HG02885 (cell line): ENCODE measurements at regions not wholly inside any gene's neighbourhood (a gene's known extent, or its start where the extent isn't known, plus 50 kb on each side); places are given as distances from the start of the nearest gene placed in this dataset.
"Not testable (repeated sequence)": the region's sequence is repeated elsewhere in the genome, so short reads cannot be mapped to it uniquely, and the experiment has no call there.

ENCODE experiments used
- ATAC-seq: cut with Tn5 transposase; IDR thresholded peaks from one replicate; pipeline ENCODE4 v1.9.1; 2021; ENCODE audit warnings: mild to moderate bottlenecking; ENCODE audit not compliant: unreplicated experiment, poor library complexity

- no peak for ATAC-seq
Measured at GRCh38 chr3:72630327-72630968, 217.8 kb downstream of the SHQ1 start.

- ATAC-seq, result peak; percentile 72
Measured at GRCh38 chr3:72629191-72629631, 219.0 kb downstream of the SHQ1 start.

GRCh38 chr3:72628065-72628464, 220.2 kb downstream of the SHQ1 start:
- no peak for ATAC-seq

GRCh38 chr3:72627271-72627670, 221.0 kb downstream of the SHQ1 start:
- no peak for ATAC-seq

- no peak for ATAC-seq
Measured at GRCh38 chr3:72625602-72626337, 222.5 kb downstream of the SHQ1 start.

- no peak for ATAC-seq
Measured at GRCh38 chr3:72624656-72625055, 223.6 kb downstream of the SHQ1 start.

GRCh38 chr3:72618739-72619138, 229.5 kb downstream of the SHQ1 start:
- ATAC-seq, result no peak

GRCh38 chr3:72617424-72618024, 230.7 kb downstream of the SHQ1 start:
- ATAC-seq, result no peak

- no peak for ATAC-seq
Measured at GRCh38 chr3:72615776-72616175, 232.5 kb downstream of the SHQ1 start.

- no peak for ATAC-seq
Measured at GRCh38 chr3:72615182-72615581, 233.1 kb downstream of the SHQ1 start.

GRCh38 chr3:72614394-72615074, 233.7 kb downstream of the SHQ1 start:
- ATAC-seq, result no peak

- no peak for ATAC-seq
Measured at GRCh38 chr3:72613871-72614270, 234.4 kb downstream of the SHQ1 start.

- not testable (repeated sequence) for ATAC-seq
Measured at GRCh38 chr3:72609114-72609513, 239.1 kb downstream of the SHQ1 start.

GRCh38 chr3:72606005-72606800, 242.0 kb downstream of the SHQ1 start:
- ATAC-seq, result no peak

GRCh38 chr3:72604328-72604727, 243.9 kb downstream of the SHQ1 start:
- ATAC-seq, result no peak

- ATAC-seq, result no peak
Measured at GRCh38 chr3:72601983-72602750, 246.1 kb downstream of the SHQ1 start.

- ATAC-seq, result no peak
Measured at GRCh38 chr3:72601060-72601459, 247.2 kb downstream of the SHQ1 start.

GRCh38 chr3:72597756-72598195, 250.5 kb downstream of the SHQ1 start:
- ATAC-seq, result no peak

GRCh38 chr3:72597043-72597442, 251.2 kb downstream of the SHQ1 start:
- no peak for ATAC-seq
